ENCODE measurements at regions not wholly inside any gene's neighbourhood (a gene's known extent, or its start where the extent isn't known, plus 50 kb on each side); places are given as distances from the start of the nearest gene placed in this dataset.
A peak's percentile ranks its signal among the peaks of the same experiment; 100 is the strongest.

DNA sequence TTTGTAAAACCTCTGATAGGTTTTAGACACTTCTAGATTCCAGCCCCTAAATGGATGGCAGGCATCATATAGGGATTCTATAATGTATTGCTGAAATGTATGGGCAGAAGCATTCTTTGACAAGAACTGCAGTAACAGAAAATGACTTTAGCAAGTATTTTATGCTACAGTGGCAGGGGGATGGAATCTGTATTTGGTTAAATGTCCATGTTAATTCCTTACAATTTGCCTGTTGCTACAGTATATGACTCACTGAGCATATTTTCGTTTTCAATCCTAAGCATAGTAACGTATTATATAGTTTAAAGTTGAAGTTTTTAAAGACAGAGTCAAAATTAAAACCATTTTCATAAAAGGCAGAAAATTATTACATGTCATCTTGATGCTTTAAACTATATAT lies 150.1 kb downstream of the MEX3B start:
- Histone ChIP-seq H3K4me2 (no peak overlapping the region), H3K27ac (ENCODE audit: low read depth) (no peak overlapping the region), H3K27me3 (ENCODE audit: insufficient read depth) (no peaks in the 10 kb centered on the region), H3F3A (replicated peaks; ENCODE audit: low read depth) (no peaks in the 10 kb centered on the region), H3K4me1 (ENCODE audit: insufficient read depth) (no peaks in the 10 kb centered on the region), H4K20me1 (replicated peaks; ENCODE audit: insufficient read depth) (no peaks in the 10 kb centered on the region), H3K79me2 (replicated peaks; ENCODE audit: insufficient read depth) (no peaks in the 10 kb centered on the region), H2AFZ (no peak overlapping the region), H3K4me3 (no peak overlapping the region), H3K9me2 (ENCODE audit: insufficient read depth) (no peaks in the 10 kb centered on the region), H3K36me3 (ENCODE audit: insufficient read depth) (no peaks in the 10 kb centered on the region)
- no peaks in the 10 kb centered on the region for H3K27me3 Mint-ChIP-seq (ENCODE audit: insufficient read depth, low read depth, poor library complexity)
- H3K4me1 Mint-ChIP-seq = peaks cover 2% of the 10 kb centered on the region; the same call in 1 of the 3 replicates
- H3K4me3 Mint-ChIP-seq = no peak overlapping the region
- DNase-seq (ENCODE audit: low spot score) = no peak
- no peaks in the 10 kb centered on the region for H3K36me3 Mint-ChIP-seq (ENCODE audit: low read depth)
- no peak overlapping the region for H3K27ac Mint-ChIP-seq
- ATAC-seq = no peak
- no peaks in the 10 kb centered on the region for H3K9me3 Mint-ChIP-seq
- TF ChIP-seq, protein P1, sequence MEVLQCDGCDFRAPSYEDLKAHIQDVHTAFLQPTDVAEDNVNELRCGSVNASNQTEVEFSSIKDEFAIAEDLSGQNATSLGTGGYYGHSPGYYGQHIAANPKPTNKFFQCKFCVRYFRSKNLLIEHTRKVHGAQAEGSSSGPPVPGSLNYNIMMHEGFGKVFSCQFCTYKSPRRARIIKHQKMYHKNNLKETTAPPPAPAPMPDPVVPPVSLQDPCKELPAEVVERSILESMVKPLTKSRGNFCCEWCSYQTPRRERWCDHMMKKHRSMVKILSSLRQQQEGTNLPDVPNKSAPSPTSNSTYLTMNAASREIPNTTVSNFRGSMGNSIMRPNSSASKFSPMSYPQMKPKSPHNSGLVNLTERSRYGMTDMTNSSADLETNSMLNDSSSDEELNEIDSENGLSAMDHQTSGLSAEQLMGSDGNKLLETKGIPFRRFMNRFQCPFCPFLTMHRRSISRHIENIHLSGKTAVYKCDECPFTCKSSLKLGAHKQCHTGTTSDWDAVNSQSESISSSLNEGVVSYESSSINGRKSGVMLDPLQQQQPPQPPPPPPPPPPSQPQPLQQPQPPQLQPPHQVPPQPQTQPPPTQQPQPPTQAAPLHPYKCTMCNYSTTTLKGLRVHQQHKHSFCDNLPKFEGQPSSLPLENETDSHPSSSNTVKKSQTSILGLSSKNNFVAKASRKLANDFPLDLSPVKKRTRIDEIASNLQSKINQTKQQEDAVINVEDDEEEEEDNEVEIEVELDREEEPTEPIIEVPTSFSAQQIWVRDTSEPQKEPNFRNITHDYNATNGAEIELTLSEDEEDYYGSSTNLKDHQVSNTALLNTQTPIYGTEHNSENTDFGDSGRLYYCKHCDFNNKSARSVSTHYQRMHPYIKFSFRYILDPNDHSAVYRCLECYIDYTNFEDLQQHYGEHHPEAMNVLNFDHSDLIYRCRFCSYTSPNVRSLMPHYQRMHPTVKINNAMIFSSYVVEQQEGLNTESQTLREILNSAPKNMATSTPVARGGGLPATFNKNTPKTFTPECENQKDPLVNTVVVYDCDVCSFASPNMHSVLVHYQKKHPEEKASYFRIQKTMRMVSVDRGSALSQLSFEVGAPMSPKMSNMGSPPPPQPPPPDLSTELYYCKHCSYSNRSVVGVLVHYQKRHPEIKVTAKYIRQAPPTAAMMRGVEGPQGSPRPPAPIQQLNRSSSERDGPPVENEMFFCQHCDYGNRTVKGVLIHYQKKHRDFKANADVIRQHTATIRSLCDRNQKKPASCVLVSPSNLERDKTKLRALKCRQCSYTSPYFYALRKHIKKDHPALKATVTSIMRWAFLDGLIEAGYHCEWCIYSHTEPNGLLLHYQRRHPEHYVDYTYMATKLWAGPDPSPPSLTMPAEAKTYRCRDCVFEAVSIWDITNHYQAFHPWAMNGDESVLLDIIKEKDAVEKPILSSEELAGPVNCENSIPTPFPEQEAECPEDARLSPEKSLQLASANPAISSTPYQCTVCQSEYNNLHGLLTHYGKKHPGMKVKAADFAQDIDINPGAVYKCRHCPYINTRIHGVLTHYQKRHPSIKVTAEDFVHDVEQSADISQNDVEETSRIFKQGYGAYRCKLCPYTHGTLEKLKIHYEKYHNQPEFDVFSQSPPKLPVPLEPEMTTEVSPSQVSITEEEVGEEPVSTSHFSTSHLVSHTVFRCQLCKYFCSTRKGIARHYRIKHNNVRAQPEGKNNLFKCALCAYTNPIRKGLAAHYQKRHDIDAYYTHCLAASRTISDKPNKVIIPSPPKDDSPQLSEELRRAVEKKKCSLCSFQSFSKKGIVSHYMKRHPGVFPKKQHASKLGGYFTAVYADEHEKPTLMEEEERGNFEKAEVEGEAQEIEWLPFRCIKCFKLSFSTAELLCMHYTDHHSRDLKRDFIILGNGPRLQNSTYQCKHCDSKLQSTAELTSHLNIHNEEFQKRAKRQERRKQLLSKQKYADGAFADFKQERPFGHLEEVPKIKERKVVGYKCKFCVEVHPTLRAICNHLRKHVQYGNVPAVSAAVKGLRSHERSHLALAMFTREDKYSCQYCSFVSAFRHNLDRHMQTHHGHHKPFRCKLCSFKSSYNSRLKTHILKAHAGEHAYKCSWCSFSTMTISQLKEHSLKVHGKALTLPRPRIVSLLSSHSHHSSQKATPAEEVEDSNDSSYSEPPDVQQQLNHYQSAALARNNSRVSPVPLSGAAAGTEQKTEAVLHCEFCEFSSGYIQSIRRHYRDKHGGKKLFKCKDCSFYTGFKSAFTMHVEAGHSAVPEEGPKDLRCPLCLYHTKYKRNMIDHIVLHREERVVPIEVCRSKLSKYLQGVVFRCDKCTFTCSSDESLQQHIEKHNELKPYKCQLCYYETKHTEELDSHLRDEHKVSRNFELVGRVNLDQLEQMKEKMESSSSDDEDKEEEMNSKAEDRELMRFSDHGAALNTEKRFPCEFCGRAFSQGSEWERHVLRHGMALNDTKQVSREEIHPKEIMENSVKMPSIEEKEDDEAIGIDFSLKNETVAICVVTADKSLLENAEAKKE (CRISPR knock-in tag; IDR thresholded peaks at IDR 0.05) = no peak
- TF ChIP-seq ZNF331 (CRISPR knock-in tag; IDR thresholded peaks at IDR 0.05; ENCODE audit: low read depth) = no peak

DNA sequence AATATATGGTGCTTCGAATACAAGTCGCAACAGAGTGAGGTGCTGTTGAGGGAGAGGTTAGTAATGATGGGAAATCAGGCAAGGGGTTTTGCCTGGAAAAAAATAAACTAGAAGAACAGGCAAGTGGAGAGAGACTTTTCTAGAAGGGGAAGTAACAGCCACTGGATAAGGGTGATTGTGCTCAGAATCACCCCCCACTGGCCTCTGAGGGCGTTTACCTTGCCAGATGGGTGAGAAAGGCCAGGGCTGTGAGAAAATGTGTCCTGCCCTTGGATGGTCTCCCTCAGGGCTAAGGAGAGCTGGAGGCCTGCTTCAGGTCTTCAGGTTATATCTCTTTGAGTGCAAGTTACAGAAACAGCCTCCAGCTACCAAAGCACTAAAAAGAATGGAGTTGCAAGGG lies 151.8 kb downstream of the MEX3B start:
- Mint-ChIP-seq H3K4me1 (peaks cover 5% of the 10 kb centered on the region), H3K36me3 (ENCODE audit: low read depth) (no peaks in the 10 kb centered on the region), H3K27me3 (ENCODE audit: insufficient read depth, low read depth, poor library complexity) (no peaks in the 10 kb centered on the region), H3K4me3 (no peak overlapping the region), H3K9me3 (no peaks in the 10 kb centered on the region), H3K27ac (no peak overlapping the region; the same call in 1 of the 2 replicates)
- H3F3A ChIP-seq (replicated peaks; ENCODE audit: low read depth) = no peaks in the 10 kb centered on the region
- ATAC-seq (no peak; the same call in 2 of the 3 replicates), DNase-seq (ENCODE audit: low spot score) (no peak)
- no peak overlapping the region for H3K4me2 ChIP-seq
- H4K20me1 ChIP-seq (replicated peaks; ENCODE audit: insufficient read depth) = no peaks in the 10 kb centered on the region
- no peaks in the 10 kb centered on the region for H3K9me2 ChIP-seq (ENCODE audit: insufficient read depth)
- no peak overlapping the region for H3K4me3 ChIP-seq
- H3K27me3 ChIP-seq (ENCODE audit: insufficient read depth) = no peaks in the 10 kb centered on the region
- H3K79me2 ChIP-seq (replicated peaks; ENCODE audit: insufficient read depth) = no peaks in the 10 kb centered on the region
- H3K27ac ChIP-seq (ENCODE audit: low read depth) = no peak overlapping the region
- H3K4me1 ChIP-seq (ENCODE audit: insufficient read depth) = no peaks in the 10 kb centered on the region
- no peak overlapping the region for H2AFZ ChIP-seq
- TF ChIP-seq, protein P2, sequence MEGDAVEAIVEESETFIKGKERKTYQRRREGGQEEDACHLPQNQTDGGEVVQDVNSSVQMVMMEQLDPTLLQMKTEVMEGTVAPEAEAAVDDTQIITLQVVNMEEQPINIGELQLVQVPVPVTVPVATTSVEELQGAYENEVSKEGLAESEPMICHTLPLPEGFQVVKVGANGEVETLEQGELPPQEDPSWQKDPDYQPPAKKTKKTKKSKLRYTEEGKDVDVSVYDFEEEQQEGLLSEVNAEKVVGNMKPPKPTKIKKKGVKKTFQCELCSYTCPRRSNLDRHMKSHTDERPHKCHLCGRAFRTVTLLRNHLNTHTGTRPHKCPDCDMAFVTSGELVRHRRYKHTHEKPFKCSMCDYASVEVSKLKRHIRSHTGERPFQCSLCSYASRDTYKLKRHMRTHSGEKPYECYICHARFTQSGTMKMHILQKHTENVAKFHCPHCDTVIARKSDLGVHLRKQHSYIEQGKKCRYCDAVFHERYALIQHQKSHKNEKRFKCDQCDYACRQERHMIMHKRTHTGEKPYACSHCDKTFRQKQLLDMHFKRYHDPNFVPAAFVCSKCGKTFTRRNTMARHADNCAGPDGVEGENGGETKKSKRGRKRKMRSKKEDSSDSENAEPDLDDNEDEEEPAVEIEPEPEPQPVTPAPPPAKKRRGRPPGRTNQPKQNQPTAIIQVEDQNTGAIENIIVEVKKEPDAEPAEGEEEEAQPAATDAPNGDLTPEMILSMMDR (conservative IDR thresholded peaks at IDR 0.05; ENCODE audit: low read depth in 2 of 2) = peak in 1 of 2 experiments; percentile 8; a peak in 1 of 4 replicates
- TF ChIP-seq CREB1 (CRISPR knock-in tag; IDR thresholded peaks at IDR 0.05; ENCODE audit: low read depth) = no peak
- H3K36me3 ChIP-seq (ENCODE audit: insufficient read depth) = no peaks in the 10 kb centered on the region

All from GM23338 (cell line).